ENCODE measurements at regions not wholly inside any gene's neighbourhood (a gene's known extent, or its start where the extent isn't known, plus 50 kb on each side); places are given as distances from the start of the nearest gene placed in this dataset.

DNA sequence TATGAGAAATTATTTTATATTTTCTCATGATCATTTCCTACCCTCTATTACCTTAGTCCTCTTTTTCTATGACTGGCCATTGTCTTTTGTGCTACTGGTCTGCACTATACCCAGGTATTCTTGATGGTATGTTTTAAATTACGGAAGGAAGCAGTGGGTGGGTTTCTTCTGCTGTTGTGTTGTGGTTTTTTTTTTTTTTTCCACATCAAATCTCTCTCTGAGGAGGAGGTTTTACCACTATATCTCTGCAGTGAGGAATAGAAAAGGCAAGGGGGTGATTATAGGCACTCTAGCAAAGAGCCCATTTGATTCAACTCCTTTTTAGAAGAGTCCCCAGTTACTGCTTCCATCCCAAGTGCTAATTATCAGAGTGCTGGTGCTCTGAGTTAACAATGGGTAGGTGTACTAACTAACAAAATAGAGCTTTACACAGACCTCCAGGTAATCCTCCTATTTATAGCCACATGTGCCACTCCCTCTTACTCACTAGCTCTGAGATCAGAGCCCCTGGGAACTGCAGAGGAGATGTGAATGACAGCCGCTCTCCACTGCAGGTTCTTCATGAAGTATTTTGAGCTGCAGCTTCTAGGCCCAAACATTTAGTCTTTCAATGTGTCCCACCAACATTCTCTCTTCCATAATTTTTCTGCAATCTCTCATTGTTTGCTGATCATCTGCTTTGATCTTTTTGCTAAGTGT, 301.6 kb upstream of the GULP1 start:
- Mint-ChIP-seq H3K4me3 (peak overlapping the region in 1 of 5 donors; percentile 14), H3K4me1 (peaks cover 0 to 24% of the 10 kb centered on the region in 2 donors)

DNA sequence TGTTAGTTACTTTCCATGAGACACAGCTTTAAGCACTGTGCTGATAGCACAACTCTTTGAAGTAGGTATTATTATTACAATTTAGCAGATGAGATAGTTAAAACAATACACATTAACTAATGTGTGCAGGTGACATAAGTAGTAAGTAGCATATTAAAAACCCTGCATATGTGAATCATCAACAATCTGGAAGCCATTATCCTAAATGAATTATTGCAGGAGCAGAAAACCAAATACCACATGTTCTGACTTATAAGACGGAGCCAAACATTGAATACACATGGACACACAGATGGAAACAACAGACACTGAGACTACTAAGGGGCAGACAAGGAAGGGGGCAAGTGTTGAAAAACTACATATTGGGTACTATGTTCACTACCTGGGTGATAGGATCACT, 300.3 kb upstream of the GULP1 start:
- Mint-ChIP-seq H3K27me3 (ENCODE audit: low read depth in 3 of 3) (no peaks in the 10 kb centered on the region), H3K9me3 (peaks cover 0 to 17% (median 6%) of the 10 kb centered on the region in 6 donors), H3K27ac (no peak overlapping the region), H3K4me1 (peaks cover 0 to 24% of the 10 kb centered on the region in 2 donors), H3K4me3 (no peak overlapping the region), H3K36me3 (no peaks in the 10 kb centered on the region)
- no peak for DNase-seq

More for the DNA sequence above, 301.6 kb upstream of the GULP1 start:
- Mint-ChIP-seq H3K27me3 (ENCODE audit: low read depth in 3 of 3) (no peaks in the 10 kb centered on the region), H3K9me3 (peaks cover 0 to 10% (median 5%) of the 10 kb centered on the region in 6 donors), H3K36me3 (no peaks in the 10 kb centered on the region), H3K27ac (no peak overlapping the region)
- DNase-seq: no peak

DNA sequence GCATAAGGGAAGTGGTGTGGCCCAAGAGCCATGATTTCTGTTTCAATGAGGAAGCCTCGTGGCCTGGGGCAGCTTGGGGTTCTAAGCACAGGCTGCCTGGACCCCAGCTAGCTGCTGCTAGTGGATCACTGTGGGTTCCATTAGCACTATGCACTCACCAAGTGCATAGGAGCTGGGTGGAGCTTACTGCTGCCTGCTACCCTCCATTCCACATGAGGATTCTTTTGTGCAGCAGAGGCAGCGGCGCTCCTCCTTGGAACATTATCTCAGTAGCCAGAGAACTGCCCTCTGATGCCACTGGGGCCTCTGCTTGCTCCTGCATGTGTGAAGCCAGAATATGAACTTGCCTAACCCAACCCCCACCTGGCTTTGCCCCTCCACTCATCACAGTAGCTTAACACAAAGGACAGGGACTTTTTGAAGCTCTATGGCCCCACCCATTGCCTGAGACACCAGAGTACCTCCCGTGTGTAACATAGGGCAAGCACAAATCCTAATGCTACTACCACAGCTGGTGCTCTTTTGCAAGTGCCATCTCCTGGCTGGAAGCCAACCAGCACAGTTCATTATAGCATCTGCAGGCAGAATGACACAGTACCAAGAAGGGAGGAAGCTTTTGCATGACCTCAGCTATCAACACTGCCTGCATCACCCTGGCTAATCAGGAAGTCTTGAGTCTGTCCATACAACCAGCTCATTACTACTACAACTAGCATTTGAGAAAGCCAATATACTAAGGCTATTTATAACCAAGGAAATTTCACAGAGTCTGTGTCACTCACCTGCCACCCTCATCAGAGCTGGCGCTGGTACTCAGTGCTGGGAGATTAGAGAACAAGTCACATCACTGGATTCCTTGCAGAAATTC, 297.0 kb upstream of the GULP1 start:
- Mint-ChIP-seq H3K36me3 (no peaks in the 10 kb centered on the region), H3K4me3 (no peak overlapping the region), H3K27ac (no peak overlapping the region), H3K9me3 (peaks cover 4 to 41% (median 8%) of the 10 kb centered on the region in 6 donors), H3K27me3 (ENCODE audit: low read depth in 3 of 3) (no peaks in the 10 kb centered on the region), H3K4me1 (peaks cover 0 to 10% of the 10 kb centered on the region in 2 donors)
- DNase-seq: no peak

DNA sequence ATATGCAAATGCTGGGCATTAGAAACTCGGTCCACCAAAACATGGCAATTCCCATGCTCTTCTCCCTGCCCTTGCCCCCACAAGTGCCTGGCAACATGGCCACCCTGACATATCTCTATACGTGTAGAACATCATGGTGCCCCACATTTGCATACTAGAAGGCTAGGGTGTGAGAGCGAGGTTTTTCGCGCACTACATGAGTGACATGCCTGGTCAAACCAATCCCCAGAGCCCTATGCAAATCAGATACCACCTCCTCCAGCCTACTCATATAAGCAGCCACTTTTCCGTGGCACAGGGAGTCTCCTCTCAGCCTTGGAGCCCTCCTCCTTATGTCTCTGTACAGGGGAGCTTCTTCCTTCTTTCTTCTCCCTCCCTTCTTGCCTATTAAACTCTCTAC, 296.1 kb upstream of the GULP1 start:
- H3K36me3 Mint-ChIP-seq: no peaks in the 10 kb centered on the region
- H3K9me3 Mint-ChIP-seq: peaks cover 4 to 41% (median 8%) of the 10 kb centered on the region in 6 donors
- H3K27me3 Mint-ChIP-seq (ENCODE audit: low read depth in 3 of 3): no peaks in the 10 kb centered on the region
- no peak overlapping the region for H3K27ac Mint-ChIP-seq
- H3K4me3 Mint-ChIP-seq: no peak overlapping the region
- peaks cover 0 to 2% of the 10 kb centered on the region in 2 donors for H3K4me1 Mint-ChIP-seq
- no peak for DNase-seq

DNA sequence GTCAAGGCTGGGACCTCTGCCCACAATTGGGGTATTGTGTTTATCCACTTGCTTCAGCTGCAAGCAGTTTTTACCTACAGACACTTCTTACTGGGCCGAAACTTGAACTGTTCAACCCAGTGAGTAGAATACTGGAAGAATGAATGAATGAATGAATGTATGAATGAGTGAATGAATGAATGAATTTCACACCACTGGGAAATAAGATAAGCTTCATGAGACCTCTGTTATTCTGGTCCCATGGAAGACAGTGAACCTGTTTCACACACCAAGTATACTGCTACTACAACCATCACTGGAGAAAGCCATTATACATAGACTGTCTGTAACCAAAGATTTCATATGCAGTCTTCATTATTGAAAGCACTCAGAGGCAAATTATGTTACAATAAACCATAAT, 295.0 kb upstream of the GULP1 start:
- Mint-ChIP-seq H3K4me3 (no peak overlapping the region), H3K36me3 (no peaks in the 10 kb centered on the region), H3K27ac (no peak overlapping the region), H3K9me3 (peaks cover 4 to 52% (median 8%) of the 10 kb centered on the region in 6 donors), H3K27me3 (ENCODE audit: low read depth in 3 of 3) (no peaks in the 10 kb centered on the region), H3K4me1 (no peaks in the 10 kb centered on the region)
- no peak for DNase-seq

DNA sequence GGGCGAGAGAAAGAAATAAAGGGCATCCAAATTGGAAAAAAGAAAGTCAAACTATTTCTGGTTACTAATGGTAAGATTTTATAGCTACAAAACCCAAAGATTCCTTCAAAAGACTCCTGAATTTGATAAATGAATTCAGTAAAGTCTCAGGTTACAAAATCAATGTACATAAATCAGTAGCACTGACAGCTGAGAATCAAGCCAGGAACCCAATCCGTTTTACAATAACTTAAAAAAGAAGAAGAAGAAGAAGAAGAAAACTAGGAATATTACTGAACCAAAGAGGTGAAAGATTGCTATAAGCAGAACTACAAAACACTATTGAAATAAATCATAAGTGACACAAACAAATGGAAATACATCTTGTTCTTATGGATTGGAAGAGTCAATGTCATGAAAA, 291.5 kb upstream of the GULP1 start:
- H3K27ac Mint-ChIP-seq: no peak overlapping the region
- H3K4me3 Mint-ChIP-seq: no peak overlapping the region
- peaks cover 4 to 49% (median 9%) of the 10 kb centered on the region in 6 donors for H3K9me3 Mint-ChIP-seq

DNA sequence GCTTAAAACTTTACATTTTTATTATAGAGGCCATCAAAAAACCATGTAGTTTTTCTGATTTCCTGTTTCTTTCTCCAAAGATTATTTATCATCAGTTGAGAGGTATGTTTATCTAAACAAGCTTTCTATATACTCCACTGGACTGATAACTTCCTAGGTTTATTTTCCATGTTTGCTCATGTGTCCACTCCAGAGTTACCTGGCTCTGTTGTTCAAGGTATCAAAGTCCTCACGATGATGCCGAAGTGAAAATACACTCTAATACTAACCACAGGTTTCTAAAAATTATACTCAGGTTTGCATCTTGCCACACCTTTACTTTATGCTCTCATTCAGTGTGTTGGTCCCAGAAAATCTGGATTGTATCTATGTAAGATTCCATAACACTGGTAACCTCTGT, 287.9 kb upstream of the GULP1 start:
- DNase-seq: no peak
- H3K4me1 Mint-ChIP-seq: no peaks in the 10 kb centered on the region
- H3K36me3 Mint-ChIP-seq: no peaks in the 10 kb centered on the region
- H3K27me3 Mint-ChIP-seq (ENCODE audit: low read depth in 3 of 3): peaks cover 0 to 1% (median 0%) of the 10 kb centered on the region in 3 donors
- no peak overlapping the region for H3K4me3 Mint-ChIP-seq
- H3K27ac Mint-ChIP-seq: no peak overlapping the region
- peaks cover 0 to 25% (median 8%) of the 10 kb centered on the region in 6 donors for H3K9me3 Mint-ChIP-seq

More for the DNA sequence above, 291.5 kb upstream of the GULP1 start:
- Mint-ChIP-seq H3K36me3 (no peaks in the 10 kb centered on the region), H3K4me1 (no peaks in the 10 kb centered on the region), H3K27me3 (ENCODE audit: low read depth in 3 of 3) (peaks cover 0 to 1% (median 0%) of the 10 kb centered on the region in 3 donors)
- DNase-seq: no peak

DNA sequence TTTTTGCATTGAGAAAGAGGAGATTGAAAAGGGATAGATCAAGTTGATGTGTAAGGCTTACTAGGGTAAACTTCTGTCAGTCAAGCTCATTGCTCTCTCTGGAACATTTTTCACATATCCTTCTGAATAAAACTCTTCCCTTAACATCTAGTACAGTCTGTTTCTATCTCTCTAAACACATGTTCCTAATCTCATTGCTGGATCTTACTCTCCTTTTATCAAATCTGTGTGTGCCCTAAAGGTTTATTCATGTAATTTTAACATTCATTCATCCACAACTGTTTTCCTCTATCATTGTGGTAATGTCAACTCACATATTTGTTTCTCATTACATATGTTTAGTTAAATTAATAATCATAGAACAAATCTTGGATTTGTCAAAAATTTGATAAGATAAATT, 277.9 kb upstream of the GULP1 start:
- no peak overlapping the region for H3K4me3 Mint-ChIP-seq

DNA sequence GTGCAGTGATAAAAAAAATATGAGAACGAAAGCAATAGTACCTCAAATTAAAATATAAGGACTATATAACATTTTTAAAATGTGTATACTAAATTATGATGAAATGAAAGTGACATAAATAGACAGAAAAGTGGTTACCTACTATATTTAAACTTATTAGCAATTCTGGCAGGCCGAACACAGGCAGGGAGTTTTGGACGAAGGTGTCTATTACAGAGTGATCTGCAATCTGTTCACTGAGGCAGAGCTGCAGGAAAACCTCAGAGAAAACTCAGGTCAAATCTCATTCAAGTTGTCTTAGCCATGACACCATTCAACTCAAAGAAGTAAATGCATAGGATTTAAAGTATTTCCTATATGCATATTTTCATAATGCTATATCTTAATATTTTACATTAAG, 274.8 kb upstream of the GULP1 start:
- Mint-ChIP-seq H3K27ac (no peak overlapping the region), H3K9me3 (peaks cover 8 to 28% (median 14%) of the 10 kb centered on the region in 6 donors), H3K36me3 (peaks cover 0 to 5% (median 4%) of the 10 kb centered on the region in 3 donors), H3K4me3 (no peak overlapping the region), H3K4me1 (no peaks in the 10 kb centered on the region), H3K27me3 (ENCODE audit: low read depth in 3 of 3) (peaks cover 0 to 5% (median 1%) of the 10 kb centered on the region in 3 donors)
- no peak for DNase-seq

More for the DNA sequence above, 277.9 kb upstream of the GULP1 start:
- H3K36me3 Mint-ChIP-seq: peaks cover 0 to 4% (median 2%) of the 10 kb centered on the region in 3 donors
- DNase-seq: no peak
- no peak overlapping the region for H3K27ac Mint-ChIP-seq
- H3K27me3 Mint-ChIP-seq (ENCODE audit: low read depth in 3 of 3): peaks cover 0 to 3% (median 1%) of the 10 kb centered on the region in 3 donors
- no peaks in the 10 kb centered on the region for H3K4me1 Mint-ChIP-seq
- peaks cover 8 to 26% (median 11%) of the 10 kb centered on the region in 6 donors for H3K9me3 Mint-ChIP-seq

DNA sequence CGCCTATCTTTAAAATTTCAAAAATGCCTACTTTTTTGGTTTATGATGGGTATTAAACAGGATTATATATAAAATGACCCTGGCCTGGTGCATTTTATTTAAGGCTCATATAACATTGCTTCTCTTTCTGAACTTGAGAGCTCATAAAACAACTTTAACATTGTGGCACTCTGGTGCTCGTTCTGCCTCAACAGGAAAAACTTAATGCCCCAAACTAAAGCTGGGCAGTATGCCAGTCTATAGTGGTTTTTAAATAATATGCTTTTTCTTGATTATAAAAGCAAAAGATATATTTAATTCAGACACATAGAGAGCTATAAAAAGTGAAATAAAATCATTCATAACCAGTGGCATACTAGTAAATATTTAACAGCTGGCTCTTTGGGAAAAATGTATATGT, 269.3 kb upstream of the GULP1 start:
- Mint-ChIP-seq H3K9me3 (peaks cover 3 to 28% (median 14%) of the 10 kb centered on the region in 6 donors), H3K4me3 (no peak overlapping the region), H3K4me1 (no peaks in the 10 kb centered on the region), H3K36me3 (peaks cover 0 to 5% (median 4%) of the 10 kb centered on the region in 3 donors), H3K27ac (no peak overlapping the region), H3K27me3 (ENCODE audit: low read depth in 3 of 3) (peaks cover 0 to 2% (median 0%) of the 10 kb centered on the region in 3 donors)
- DNase-seq: no peak

DNA sequence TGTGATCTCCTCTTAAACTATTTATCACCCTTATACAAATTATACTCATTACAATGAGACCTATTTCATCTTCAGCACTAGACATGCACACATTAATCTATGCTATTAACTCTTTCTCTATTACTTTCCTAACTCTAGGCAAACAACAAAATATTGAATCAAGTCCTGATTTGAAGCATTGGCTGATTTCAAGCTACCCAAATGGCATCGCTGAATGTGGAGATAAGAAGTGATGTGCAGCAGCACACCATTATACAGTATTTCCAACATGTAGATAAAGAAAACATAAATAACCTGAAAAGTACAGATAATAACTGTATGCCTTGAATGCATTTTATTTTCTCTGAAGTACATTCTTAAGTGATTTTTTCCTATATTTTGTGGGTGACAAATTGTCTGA, 268.6 kb upstream of the GULP1 start:
- no peak for DNase-seq
- H3K4me3 Mint-ChIP-seq: no peak overlapping the region
- H3K4me1 Mint-ChIP-seq: no peaks in the 10 kb centered on the region
- no peak overlapping the region for H3K27ac Mint-ChIP-seq
- peaks cover 0 to 2% (median 0%) of the 10 kb centered on the region in 3 donors for H3K27me3 Mint-ChIP-seq (ENCODE audit: low read depth in 3 of 3)
- H3K9me3 Mint-ChIP-seq: peaks cover 3 to 31% (median 16%) of the 10 kb centered on the region in 6 donors
- peaks cover 0 to 5% (median 4%) of the 10 kb centered on the region in 3 donors for H3K36me3 Mint-ChIP-seq

DNA sequence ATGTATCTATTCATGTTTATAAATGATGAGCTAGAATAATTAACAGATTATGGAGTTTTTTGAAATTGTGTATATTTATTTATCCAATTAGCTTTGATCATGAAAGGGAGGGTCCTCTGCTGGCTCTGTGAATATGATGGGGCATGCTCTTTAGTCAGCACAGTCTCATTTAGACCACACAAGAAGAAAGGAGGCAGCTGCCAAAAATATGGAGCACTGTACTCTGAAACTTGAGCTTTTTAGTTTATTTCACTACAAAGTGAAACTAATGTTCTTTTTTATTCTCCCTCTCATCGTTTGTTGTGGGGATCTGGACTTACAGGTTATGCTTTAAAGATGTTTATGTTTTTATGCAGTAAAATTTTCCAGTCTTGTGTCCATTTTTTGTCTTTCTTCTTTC, 266.9 kb upstream of the GULP1 start:
- peaks cover 3 to 24% (median 11%) of the 10 kb centered on the region in 6 donors for H3K9me3 Mint-ChIP-seq
- no peaks in the 10 kb centered on the region for H3K36me3 Mint-ChIP-seq

DNA sequence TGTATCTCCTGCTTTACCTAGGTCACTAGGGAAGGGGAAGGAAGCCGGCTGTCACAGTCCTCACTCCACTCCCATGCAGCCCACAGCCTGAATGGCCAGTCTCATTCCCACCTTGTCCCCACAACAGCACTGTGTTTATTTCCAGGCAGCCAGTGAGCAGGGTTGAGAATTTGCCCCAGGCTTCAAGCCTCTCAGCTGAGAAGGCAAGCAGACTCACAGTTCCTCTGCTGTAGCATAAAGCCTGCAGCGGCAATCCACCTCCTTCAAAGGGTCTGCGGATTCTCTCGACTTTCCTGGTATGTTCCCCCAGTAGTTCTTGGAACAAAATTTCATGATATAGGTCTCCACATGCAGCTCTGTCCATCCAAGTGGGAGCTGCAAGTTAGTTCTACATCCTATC, 262.9 kb upstream of the GULP1 start:
- no peak overlapping the region for H3K27ac Mint-ChIP-seq
- H3K36me3 Mint-ChIP-seq: no peaks in the 10 kb centered on the region
- no peaks in the 10 kb centered on the region for H3K4me1 Mint-ChIP-seq

More for the DNA sequence above, 266.9 kb upstream of the GULP1 start:
- DNase-seq: no peak
- no peak overlapping the region for H3K27ac Mint-ChIP-seq
- H3K27me3 Mint-ChIP-seq (ENCODE audit: low read depth in 3 of 3): no peaks in the 10 kb centered on the region
- no peak overlapping the region for H3K4me3 Mint-ChIP-seq
- H3K4me1 Mint-ChIP-seq: no peaks in the 10 kb centered on the region

DNA sequence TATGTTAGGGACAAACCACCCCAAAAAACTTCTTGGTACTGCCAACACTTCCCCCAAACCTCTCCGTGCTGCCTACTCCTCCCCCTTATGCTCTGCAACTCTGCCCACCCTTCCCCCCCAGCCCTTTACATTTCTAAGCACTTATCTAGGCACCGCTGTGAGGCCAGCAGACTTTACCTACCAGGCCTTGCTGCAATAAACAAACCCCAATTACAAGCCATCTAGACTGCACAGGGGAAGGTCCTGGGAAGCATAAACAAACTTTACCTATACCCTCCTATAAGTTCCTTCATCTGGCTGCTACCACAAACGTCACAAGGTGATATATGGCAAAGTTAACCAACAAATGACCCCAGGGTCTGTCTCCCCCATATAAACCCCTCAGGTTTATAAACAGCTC, 259.4 kb upstream of the GULP1 start:
- no peaks in the 10 kb centered on the region for H3K36me3 Mint-ChIP-seq
- DNase-seq: no peak
- no peaks in the 10 kb centered on the region for H3K27me3 Mint-ChIP-seq (ENCODE audit: low read depth in 3 of 3)
- no peak overlapping the region for H3K4me3 Mint-ChIP-seq
- H3K9me3 Mint-ChIP-seq: peaks cover 8 to 23% (median 10%) of the 10 kb centered on the region in 6 donors
- H3K4me1 Mint-ChIP-seq: no peaks in the 10 kb centered on the region
- H3K27ac Mint-ChIP-seq: no peak overlapping the region

More for the DNA sequence above, 262.9 kb upstream of the GULP1 start:
- Mint-ChIP-seq H3K4me3 (no peak overlapping the region), H3K9me3 (peaks cover 5 to 31% (median 13%) of the 10 kb centered on the region in 6 donors), H3K27me3 (ENCODE audit: low read depth in 3 of 3) (no peaks in the 10 kb centered on the region)
- DNase-seq: no peak
